Skeletal muscle satellite cell (primary cell): ENCODE measurements at regions not wholly inside any gene's neighbourhood (a gene's known extent, or its start where the extent isn't known, plus 50 kb on each side); places are given as distances from the start of the nearest gene placed in this dataset. TPM values are rescaled to one million over a fixed set of nuclear protein-coding genes. Genes with fewer than 3 reads are reported as not detected.

ENCODE experiments used
- H3K27me3 ChIP-seq: 2 replicates; pipeline ENCODE4 v1.7.0; 2013; ENCODE audit warnings: low read length; ENCODE audit not compliant: control insufficient read depth, insufficient read depth
- H3K36me3 ChIP-seq: 2 replicates; pipeline ENCODE4 v1.7.0; 2013; ENCODE audit warnings: mild to moderate bottlenecking, control low read depth, low read length; ENCODE audit not compliant: insufficient read depth
- H3K4me1 ChIP-seq: 2 replicates; pipeline ENCODE4 v1.7.0; 2013; ENCODE audit warnings: low read length; ENCODE audit not compliant: control insufficient read depth, insufficient read depth
- H3K4me2 ChIP-seq: 2 replicates; pipeline ENCODE4 v1.7.0; 2013; ENCODE audit warnings: mild to moderate bottlenecking, low read length
- H3K4me3 ChIP-seq: 2 replicates; pipeline ENCODE4 v1.7.0; 2013; ENCODE audit warnings: low read length
- H3K9ac ChIP-seq: 2 replicates; pipeline ENCODE4 v1.7.0; 2013; ENCODE audit warnings: mild to moderate bottlenecking, low read depth, low read length, moderate library complexity
- H3K9me3 ChIP-seq: replicated peaks from 2 replicates; pipeline ENCODE4 v1.7.0; 2013; ENCODE audit warnings: mild to moderate bottlenecking, control low read depth, low read length
- small RNA-seq: library from RNA; depleted of rRNA; stranded (forward); fragments of <200 nt; gene quantifications from one replicate; pipeline ENCODE3, GENCODE V24; 2012

GRCh38 chr16:58789351-58789750, 55.2 kb upstream of the GOT2 start:
- Histone ChIP-seq H3K4me1 (no peaks in the 10 kb centered on the region), H3K4me3 (no peak overlapping the region), H3K9ac (no peak overlapping the region), H3K36me3 (no peaks in the 10 kb centered on the region), H3K27me3 (no peaks in the 10 kb centered on the region), H3K9me3 (no peaks in the 10 kb centered on the region), H3K4me2 (no peak overlapping the region)

Small RNAs in the stretch of these regions (small RNA-seq; reads per million reads assigned to genes)
- gene AC018554.2 (not detected), gene AC092121.1 (not detected), gene RF00017 (not detected), gene RNU4-58P (not detected), gene RPS27P27 (not detected)
